ENCODE measurements at regions not wholly inside any gene's neighbourhood (a gene's known extent, or its start where the extent isn't known, plus 50 kb on each side); places are given as distances from the start of the nearest gene placed in this dataset.

DNA sequence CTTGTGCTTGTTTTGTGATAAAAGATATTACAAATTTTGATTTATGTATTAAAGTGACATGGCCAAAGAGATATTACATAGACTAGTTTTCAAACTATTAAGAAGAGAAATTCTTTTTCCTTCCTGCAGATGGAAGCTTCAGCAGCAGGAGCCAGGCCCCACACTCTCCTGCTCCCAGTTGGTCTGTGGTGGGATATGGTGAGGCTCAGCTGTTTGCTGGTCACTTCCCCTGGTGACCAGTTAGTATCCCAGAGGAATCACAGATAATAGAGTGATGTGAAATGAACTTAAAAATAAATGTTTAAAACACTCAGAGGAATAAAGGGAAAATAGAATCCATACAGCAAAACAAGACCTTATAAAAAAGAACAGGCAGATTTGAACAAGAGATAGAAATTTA lies 154.7 kb downstream of the KTN1 start:
- Histone ChIP-seq H3K27ac (no peak overlapping the region), H3K4me3 (no peak overlapping the region), H3K4me1 (no peaks in the 10 kb centered on the region), H3K9me3 (peaks cover 0 to 5% (median 0%) of the 10 kb centered on the region in 11 donors), H3K36me3 (no peaks in the 10 kb centered on the region), H3K27me3 (no peaks in the 10 kb centered on the region)
- ATAC-seq (no peak), DNase-seq (no peak)
- intact Hi-C loops (cut with DNase I), result loop anchor here in 9 of 10 donors (5.0 to 10.0 kb wide), 7 partner anchors 370 to 690 kb away; partner anchors contain the start of gene PELI2 (in 1 of the 9)
- TF ChIP-seq, protein P1, sequence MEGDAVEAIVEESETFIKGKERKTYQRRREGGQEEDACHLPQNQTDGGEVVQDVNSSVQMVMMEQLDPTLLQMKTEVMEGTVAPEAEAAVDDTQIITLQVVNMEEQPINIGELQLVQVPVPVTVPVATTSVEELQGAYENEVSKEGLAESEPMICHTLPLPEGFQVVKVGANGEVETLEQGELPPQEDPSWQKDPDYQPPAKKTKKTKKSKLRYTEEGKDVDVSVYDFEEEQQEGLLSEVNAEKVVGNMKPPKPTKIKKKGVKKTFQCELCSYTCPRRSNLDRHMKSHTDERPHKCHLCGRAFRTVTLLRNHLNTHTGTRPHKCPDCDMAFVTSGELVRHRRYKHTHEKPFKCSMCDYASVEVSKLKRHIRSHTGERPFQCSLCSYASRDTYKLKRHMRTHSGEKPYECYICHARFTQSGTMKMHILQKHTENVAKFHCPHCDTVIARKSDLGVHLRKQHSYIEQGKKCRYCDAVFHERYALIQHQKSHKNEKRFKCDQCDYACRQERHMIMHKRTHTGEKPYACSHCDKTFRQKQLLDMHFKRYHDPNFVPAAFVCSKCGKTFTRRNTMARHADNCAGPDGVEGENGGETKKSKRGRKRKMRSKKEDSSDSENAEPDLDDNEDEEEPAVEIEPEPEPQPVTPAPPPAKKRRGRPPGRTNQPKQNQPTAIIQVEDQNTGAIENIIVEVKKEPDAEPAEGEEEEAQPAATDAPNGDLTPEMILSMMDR (IDR thresholded peaks at IDR 0.05), result no peak

DNA sequence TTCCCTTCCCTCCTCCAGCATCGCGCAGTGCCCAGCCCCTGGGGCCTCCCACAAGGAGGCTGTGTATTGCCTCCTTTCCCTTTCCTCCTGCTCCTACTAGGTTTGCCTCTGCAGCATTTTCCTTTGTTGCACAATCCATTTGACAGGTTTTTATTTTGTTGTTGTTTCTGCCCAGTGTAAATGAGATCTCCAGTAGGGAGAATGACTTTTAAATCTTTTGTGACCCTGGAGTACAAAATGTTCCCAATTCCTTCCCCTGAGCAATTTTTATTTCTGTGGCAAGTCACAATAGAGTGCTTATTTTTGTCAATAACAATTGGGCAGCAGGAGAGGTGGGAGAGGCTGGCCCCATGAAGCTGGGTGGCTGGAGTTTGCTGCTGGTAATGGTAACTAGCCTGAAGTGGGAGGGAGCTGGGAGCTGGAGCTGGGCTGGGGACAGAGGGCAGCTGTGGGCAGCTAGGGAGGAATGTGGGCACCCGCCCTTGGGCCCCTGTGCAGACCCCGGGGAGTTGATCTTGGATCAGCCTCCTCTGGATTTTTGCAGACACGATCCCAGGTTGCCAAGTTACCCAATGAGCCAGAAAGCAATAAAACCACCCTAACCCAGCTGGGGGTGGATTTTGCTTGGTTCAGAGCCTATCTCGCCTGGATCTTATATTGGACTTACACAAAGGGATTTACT lies 160.1 kb downstream of the KTN1 start:
- H3K4me1 ChIP-seq, result no peaks in the 10 kb centered on the region
- WGBS, 2 donors, result 74 to 80% methylated on average over 6 of the region's 6 CpGs
- peaks cover 0 to 5% (median 0%) of the 10 kb centered on the region in 11 donors for H3K9me3 ChIP-seq
- TF ChIP-seq, protein P1 (IDR thresholded peaks at IDR 0.05), result no peak
- DNase-seq (no peak), ATAC-seq (peak in 2 of 8 donors; percentile 42 to 61)
- H3K4me3 ChIP-seq, result no peak overlapping the region
- no peaks in the 10 kb centered on the region for H3K36me3 ChIP-seq
- H3K27me3 ChIP-seq, result no peaks in the 10 kb centered on the region
- H3K27ac ChIP-seq, result no peak overlapping the region
- intact Hi-C loops (cut with DNase I), result loop anchor here in 6 of 10 donors (10.0 kb wide), 5 partner anchors 365 to 685 kb away; partner anchors contain the start of gene PELI2 (in 1 of the 6)

DNA sequence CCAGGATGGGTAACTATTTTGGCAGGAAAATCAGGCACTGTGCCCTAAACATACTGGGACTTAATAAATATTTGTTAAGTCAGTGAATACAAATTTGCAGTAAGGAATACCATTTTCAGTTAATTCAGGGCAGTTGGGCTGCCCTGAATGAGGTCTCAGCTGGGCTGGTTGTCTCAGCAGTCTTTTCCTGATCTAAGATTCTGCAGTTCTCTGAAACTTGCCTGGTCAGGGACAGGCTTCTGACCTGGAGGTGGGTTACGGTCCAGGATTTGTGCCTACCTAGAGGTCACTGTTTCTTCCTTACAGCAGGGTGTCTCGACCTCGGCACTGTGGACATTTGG lies 160.6 kb downstream of the KTN1 start:
- no peak for DNase-seq
- WGBS, 2 donors, result 90 to 93% methylated on average over 3 of the region's 3 CpGs
- TF ChIP-seq, protein P1 (IDR thresholded peaks at IDR 0.05), result no peak
- no peaks in the 10 kb centered on the region for H3K4me1 ChIP-seq
- ATAC-seq, result no peak
- H3K36me3 ChIP-seq, result no peaks in the 10 kb centered on the region
- no peaks in the 10 kb centered on the region for H3K27me3 ChIP-seq
- H3K27ac ChIP-seq, result no peak overlapping the region
- no peak overlapping the region for H3K4me3 ChIP-seq
- intact Hi-C loops (cut with DNase I), result no loop called here
- H3K9me3 ChIP-seq, result peaks cover 0 to 4% (median 0%) of the 10 kb centered on the region in 11 donors

DNA sequence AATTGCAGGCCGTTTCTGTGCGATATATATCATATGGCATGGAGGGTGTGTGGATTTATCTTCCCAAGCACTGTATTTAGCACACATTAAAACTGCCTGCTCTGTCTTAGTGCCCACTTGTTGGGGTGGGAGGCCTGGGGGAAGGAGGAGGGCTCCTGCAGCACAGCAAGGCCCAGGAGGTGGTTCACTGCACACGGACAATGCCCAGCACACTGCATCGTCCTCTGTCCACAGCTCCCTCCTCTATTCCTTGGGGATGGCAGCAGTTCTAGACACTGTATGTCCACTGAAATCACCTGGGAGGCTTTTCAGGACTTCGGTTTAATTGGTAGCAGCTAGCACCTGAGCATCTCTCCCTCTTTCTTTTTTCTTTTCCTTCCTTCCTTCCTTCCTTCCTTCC lies 161.2 kb downstream of the KTN1 start:
- no peak overlapping the region for H3K4me3 ChIP-seq
- no peaks in the 10 kb centered on the region for H3K36me3 ChIP-seq
- TF ChIP-seq, protein P1 (IDR thresholded peaks at IDR 0.05), result no peak
- WGBS, 2 donors, result 87 to 90% methylated on average over 5 of the region's 5 CpGs
- no peaks in the 10 kb centered on the region for H3K4me1 ChIP-seq
- H3K27me3 ChIP-seq, result no peaks in the 10 kb centered on the region
- ATAC-seq, result no peak
- DNase-seq, result no peak
- intact Hi-C loops (cut with DNase I), result no loop called here
- peaks cover 0 to 1% (median 0%) of the 10 kb centered on the region in 11 donors for H3K9me3 ChIP-seq
- no peak overlapping the region for H3K27ac ChIP-seq
